Hematopoietic multipotent progenitor cell treated with erythropoietin and hydrocortisone succinate and interleukin-3 and kit ligand, for 4 days (in vitro differentiated cells): ENCODE measurements at regions not wholly inside any gene's neighbourhood (a gene's known extent, or its start where the extent isn't known, plus 50 kb on each side); places are given as distances from the start of the nearest gene placed in this dataset.
"Not testable (repeated sequence)": the region's sequence is repeated elsewhere in the genome, so short reads cannot be mapped to it uniquely, and the experiment has no call there.

Experiments
- DNase-seq: peaks from one replicate; pipeline ENCODE4 v3.0.0-alpha.2; 2015

- DNase-seq: no peak
Observed at GRCh38 chr5:171542525-171543140, 123.2 kb downstream of the FGF18 start.

GRCh38 chr5:171543148-171543815 is 123.8 kb downstream of the FGF18 start:
- DNase-seq: no peak

GRCh38 chr5:171544913-171545765 is 125.7 kb downstream of the FGF18 start:
- no peak for DNase-seq

- no peak for DNase-seq
Observed at GRCh38 chr5:171549274-171549673, 129.8 kb downstream of the FGF18 start.

GRCh38 chr5:171553817-171554216 is 134.4 kb downstream of the FGF18 start:
- DNase-seq: not testable (repeated sequence)

- no peak for DNase-seq
Observed at GRCh38 chr5:171555160-171555559, 135.7 kb downstream of the FGF18 start.

- no peak for DNase-seq
Observed at GRCh38 chr5:171562822-171563221, 143.4 kb downstream of the FGF18 start.

- DNase-seq: no peak
Observed at GRCh38 chr5:171568389-171568788, 148.9 kb downstream of the FGF18 start.

GRCh38 chr5:171569065-171569712 is 149.7 kb downstream of the FGF18 start:
- DNase-seq: no peak

- no peak for DNase-seq
Observed at GRCh38 chr5:171570244-171570825, 150.9 kb downstream of the FGF18 start.

- no peak for DNase-seq
Observed at GRCh38 chr5:171571663-171572062, 152.2 kb downstream of the FGF18 start.

GRCh38 chr5:171573021-171573420 is 153.6 kb downstream of the FGF18 start:
- DNase-seq: no peak

- no peak for DNase-seq
Observed at GRCh38 chr5:171573451-171574225, 154.2 kb downstream of the FGF18 start.

- no peak for DNase-seq
Observed at GRCh38 chr5:171574376-171574775, 154.9 kb downstream of the FGF18 start.

GRCh38 chr5:171575386-171575785 is 155.9 kb downstream of the FGF18 start:
- DNase-seq: no peak

- DNase-seq: no peak
Observed at GRCh38 chr5:171575808-171576207, 156.4 kb downstream of the FGF18 start.

- DNase-seq: no peak
Observed at GRCh38 chr5:171577042-171577758, 157.8 kb downstream of the FGF18 start.

GRCh38 chr5:171578049-171578828 is 158.8 kb downstream of the FGF18 start:
- no peak for DNase-seq

GRCh38 chr5:171578829-171579491 is 159.5 kb downstream of the FGF18 start:
- DNase-seq: no peak

- no peak for DNase-seq
Observed at GRCh38 chr5:171579976-171580411, 160.5 kb downstream of the FGF18 start.
